Transverse colon (tissue), 4 donors: ENCODE measurements at regions not wholly inside any gene's neighbourhood (a gene's known extent, or its start where the extent isn't known, plus 50 kb on each side); places are given as distances from the start of the nearest gene placed in this dataset.

Experiments used
- DNase-seq: peaks from one replicate; pipeline ENCODE4 v3.0.0-alpha.2; 2019
- H3K27ac ChIP-seq, 4 donors: fragments of 200-600 bp; sonication (generic); 2 replicates each; pipeline ENCODE4 v1.5.1; 2016 to 2018; ENCODE audit warnings: inconsistent platforms in 4 of 4
- H3K27me3 ChIP-seq: fragments of 200-600 bp; sonication (generic); 2 replicates; pipeline ENCODE4 v1.5.1; 2017; ENCODE audit warnings: inconsistent platforms
- H3K36me3 ChIP-seq, 4 donors: fragments of 200-600 bp; sonication (generic); 2 replicates each; pipeline ENCODE4 v1.5.1; 2017 to 2019; ENCODE audit warnings: inconsistent platforms in 4 of 4
- H3K4me1 ChIP-seq, 4 donors: fragments of 200-600 bp; sonication (generic); 2 replicates each; pipeline ENCODE4 v1.5.1; 2017 to 2020; ENCODE audit warnings: inconsistent platforms in 4 of 4
- H3K4me3 ChIP-seq, 4 donors: fragments of 200-600 bp; sonication (generic); 1 replicate in 1 of 4; 2 replicates in 3 of 4; pipeline versions ENCODE4 v1.5.1 to v1.6.1; 2017 to 2019; ENCODE audit warnings: inconsistent platforms in 4 of 4
- H3K9me3 ChIP-seq, 2 donors: fragments of 200-600 bp; sonication (generic); 2 replicates each; pipeline ENCODE4 v1.5.1; 2017 to 2019; ENCODE audit warnings: inconsistent platforms in 2 of 2
- EP300 ChIP-seq: sonication (generic); formaldehyde crosslinking; IDR thresholded peaks from one replicate; pipeline ENCODE4 v1.6.1; 2017; ENCODE audit warnings: antibody characterized with exemption, low read depth
- POLR2A ChIP-seq: fragments of 450-650 bp; IDR thresholded peaks from one replicate; pipeline ENCODE4 v1.6.1; 2016; ENCODE audit warnings: antibody characterized with exemption, mild to moderate bottlenecking, moderate library complexity
- POLR2AphosphoS5 ChIP-seq, 3 donors: sonication (generic); formaldehyde crosslinking; IDR thresholded peaks; one replicate each; pipeline ENCODE4 v1.6.1; 2016; ENCODE audit warnings: antibody characterized with exemption in 3 of 3
- WGBS, 2 donors: methylation state at CpG; one replicate each; pipeline ENCODE4 v1.1.5; 2018; ENCODE audit warnings: low coverage in 1 of 2; 5-methylcytosine and 5-hydroxymethylcytosine counted together
- in situ Hi-C, 4 donors: fragments of 200-750 bp; cut with MboI; loops; one replicate each; pipeline versions ENCODE4 v1.15.0 to v1.15.1; 2017; ENCODE audit warnings: low sequenced_read_pairs in 3 of 4, low pct_ligation_motif_present in 1 of 4, low pct_unique_long_range_greater_than_20kb in 1 of 4
- intact Hi-C: fragments of 100-400 bp; cut with DNase I; formaldehyde crosslinking; loops from one replicate; pipeline ENCODE4 v1.15.1; 2023; ENCODE audit warnings: low total_unique reads
- TF ChIP-seq, protein P1 (sequence below), 5 experiments: fragments of 200-600 bp in 3 of 5; fragments of 450-650 bp in 2 of 5; sonication (generic) in 3 of 5; IDR thresholded peaks; 1 replicate in 2 of 5; 2 replicates in 3 of 5; pipeline ENCODE4 v1.5.1; 2016 to 2017; ENCODE audit warnings: antibody characterized with exemption in 5 of 5, inconsistent platforms in 3 of 5, mild to moderate bottlenecking in 2 of 5, moderate library complexity in 1 of 5

DNA sequence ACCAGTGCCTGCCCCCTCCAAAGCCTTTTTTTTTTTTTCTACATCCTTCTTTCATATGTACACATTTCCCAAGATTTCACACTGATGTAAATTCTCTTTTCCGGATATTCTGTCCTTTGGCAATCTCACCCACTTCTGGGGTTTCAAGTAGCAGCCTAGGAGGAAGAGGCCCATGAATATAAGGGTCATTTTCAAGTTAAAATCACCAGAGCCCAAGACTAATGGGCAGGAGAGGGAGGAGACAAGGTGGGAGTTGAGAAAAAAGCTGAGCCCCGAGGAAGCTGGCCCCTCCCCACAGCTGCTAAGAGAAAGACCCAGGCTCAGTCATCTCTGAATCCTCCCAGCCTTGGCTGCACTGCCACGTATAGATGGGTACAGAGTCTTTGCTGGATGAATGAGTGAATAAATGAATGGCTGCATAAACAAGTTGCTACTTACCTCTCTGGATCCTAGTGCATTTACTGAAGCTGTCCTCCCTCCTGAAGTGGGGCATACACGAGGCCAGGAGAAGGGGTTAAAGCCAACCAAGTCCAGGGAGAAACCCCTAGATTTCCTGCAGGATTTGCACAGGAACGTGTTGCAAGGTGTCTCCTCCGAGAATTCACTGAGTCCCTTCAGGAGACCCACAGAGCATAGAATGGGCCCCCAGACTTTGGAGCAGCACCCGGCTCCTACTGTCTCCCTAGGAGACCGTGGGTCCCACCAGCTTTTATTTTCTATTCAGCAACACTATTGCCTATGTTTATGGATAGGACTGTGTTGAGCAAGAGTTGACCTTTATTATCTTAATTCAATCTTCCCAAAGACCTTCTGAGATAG lies 100.8 kb upstream of the LIPC start:
- in situ Hi-C loops = no loop called here
- intact Hi-C loops = no loop called here
- 66% methylated on average over 3 to 8 of the region's 8 CpGs for WGBS, 2 donors

GRCh38 chr15:58331560-58331912 lies 100.3 kb upstream of the LIPC start:
- 48 to 54% methylated on average over 2 of the region's 2 CpGs for WGBS, 2 donors
- peaks cover 12 to 40% (median 40%) of the 10 kb centered on the region in 4 donors for H3K4me1 ChIP-seq
- intact Hi-C loops = no loop called here
- no peaks in the 10 kb centered on the region for H3K27me3 ChIP-seq
- no peaks in the 10 kb centered on the region for H3K36me3 ChIP-seq
- H3K4me3 ChIP-seq = no peak overlapping the region
- H3K9me3 ChIP-seq = no peaks in the 10 kb centered on the region
- TF ChIP-seq POLR2A (no peak), EP300 (no peak), POLR2AphosphoS5 (IDR thresholded peaks at IDR 0.05) (no peak)
- TF ChIP-seq, protein P1, sequence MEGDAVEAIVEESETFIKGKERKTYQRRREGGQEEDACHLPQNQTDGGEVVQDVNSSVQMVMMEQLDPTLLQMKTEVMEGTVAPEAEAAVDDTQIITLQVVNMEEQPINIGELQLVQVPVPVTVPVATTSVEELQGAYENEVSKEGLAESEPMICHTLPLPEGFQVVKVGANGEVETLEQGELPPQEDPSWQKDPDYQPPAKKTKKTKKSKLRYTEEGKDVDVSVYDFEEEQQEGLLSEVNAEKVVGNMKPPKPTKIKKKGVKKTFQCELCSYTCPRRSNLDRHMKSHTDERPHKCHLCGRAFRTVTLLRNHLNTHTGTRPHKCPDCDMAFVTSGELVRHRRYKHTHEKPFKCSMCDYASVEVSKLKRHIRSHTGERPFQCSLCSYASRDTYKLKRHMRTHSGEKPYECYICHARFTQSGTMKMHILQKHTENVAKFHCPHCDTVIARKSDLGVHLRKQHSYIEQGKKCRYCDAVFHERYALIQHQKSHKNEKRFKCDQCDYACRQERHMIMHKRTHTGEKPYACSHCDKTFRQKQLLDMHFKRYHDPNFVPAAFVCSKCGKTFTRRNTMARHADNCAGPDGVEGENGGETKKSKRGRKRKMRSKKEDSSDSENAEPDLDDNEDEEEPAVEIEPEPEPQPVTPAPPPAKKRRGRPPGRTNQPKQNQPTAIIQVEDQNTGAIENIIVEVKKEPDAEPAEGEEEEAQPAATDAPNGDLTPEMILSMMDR (IDR thresholded peaks at IDR 0.05) = no peak
- in situ Hi-C loops = no loop called here
- no peak for DNase-seq
- peak overlapping the region; percentile 83 to 93 (median 88) for H3K27ac ChIP-seq

More for the DNA sequence above, 100.8 kb upstream of the LIPC start:
- Histone ChIP-seq H3K27me3 (no peaks in the 10 kb centered on the region), H3K4me1 (peaks cover 12 to 40% (median 40%) of the 10 kb centered on the region in 4 donors), H3K9me3 (no peaks in the 10 kb centered on the region), H3K36me3 (no peaks in the 10 kb centered on the region), H3K4me3 (no peak overlapping the region), H3K27ac (peak overlapping the region; percentile 83 to 93 (median 88))
- DNase-seq = no peak
- TF ChIP-seq, protein P1 (IDR thresholded peaks at IDR 0.05) = no peak

DNA sequence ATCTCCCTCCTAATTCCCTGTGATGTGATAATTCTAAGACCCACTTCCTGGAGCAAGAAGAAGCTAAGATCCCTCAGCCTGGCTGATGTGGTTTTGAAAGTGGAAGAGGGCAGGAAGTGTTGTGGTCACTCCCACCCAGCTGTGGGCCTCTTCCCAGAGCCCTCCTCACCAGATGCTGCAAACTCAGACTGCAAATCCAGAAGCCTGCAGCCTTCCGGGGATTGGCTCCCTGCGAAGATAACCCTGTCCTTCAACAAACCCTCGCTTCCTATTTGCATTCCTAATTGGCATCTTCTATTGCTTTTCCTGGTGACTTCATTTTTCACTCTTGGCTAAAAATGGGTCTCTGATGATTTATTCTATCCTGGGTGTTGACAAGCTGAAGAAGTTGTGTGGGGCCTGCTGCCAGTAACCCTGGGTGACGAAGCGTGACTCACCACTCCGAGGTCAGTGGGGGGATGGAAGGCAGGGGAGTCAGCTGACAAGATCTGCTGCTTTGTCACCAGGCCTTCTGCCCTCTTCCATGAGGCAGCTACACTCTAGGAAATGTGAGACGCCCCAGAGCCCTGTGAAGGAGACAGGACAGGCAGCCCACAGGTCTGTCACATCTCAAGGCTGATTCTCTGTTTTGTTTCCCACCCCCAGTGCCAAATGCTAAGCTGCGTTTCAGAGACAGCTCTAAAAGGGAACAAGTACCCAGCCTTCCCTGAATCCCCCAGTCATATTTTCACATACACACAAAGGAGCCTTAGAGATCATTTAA lies 99.7 kb upstream of the LIPC start:
- intact Hi-C loops (no loop called here), in situ Hi-C loops (no loop called here)
- 32% methylated on average over 8 of the region's 8 CpGs; no CpG with 5 or more reads in 1 of the 2 donors for WGBS, 2 donors
- H3K27me3 ChIP-seq = no peaks in the 10 kb centered on the region
- no peak overlapping the region for H3K4me3 ChIP-seq
- H3K9me3 ChIP-seq = no peaks in the 10 kb centered on the region
- peak; percentile 86 for DNase-seq
- peak overlapping the region; percentile 83 to 93 (median 88) for H3K27ac ChIP-seq
- H3K36me3 ChIP-seq = no peaks in the 10 kb centered on the region
- TF ChIP-seq EP300 (peak; percentile 80), POLR2A (no peak), POLR2AphosphoS5 (IDR thresholded peaks at IDR 0.05) (peak; percentile 89 to 93 (median 92))
- TF ChIP-seq, protein P1 (IDR thresholded peaks at IDR 0.05) = no peak
- H3K4me1 ChIP-seq = peaks cover 12 to 40% (median 40%) of the 10 kb centered on the region in 4 donors

- H3K4me1 ChIP-seq = peaks cover 12 to 40% (median 40%) of the 10 kb centered on the region in 4 donors
- intact Hi-C loops (no loop called here), in situ Hi-C loops (no loop called here)
- TF ChIP-seq POLR2AphosphoS5 (IDR thresholded peaks at IDR 0.05) (peak in 1 of 3 donors; percentile 65), POLR2A (no peak), EP300 (peak; percentile 2)
- TF ChIP-seq, protein P1 (IDR thresholded peaks at IDR 0.05) = no peak
- H3K27ac ChIP-seq = peak overlapping the region; percentile 83 to 93 (median 88)
- no peaks in the 10 kb centered on the region for H3K9me3 ChIP-seq
- H3K36me3 ChIP-seq = no peaks in the 10 kb centered on the region
- no peak overlapping the region for H3K4me3 ChIP-seq
- no peak for DNase-seq
- no peaks in the 10 kb centered on the region for H3K27me3 ChIP-seq
Observed at GRCh38 chr15:58332676-58333400, 99.0 kb upstream of the LIPC start.
